Pons (tissue), 1 donor: ENCODE measurements at regions not wholly inside any gene's neighbourhood (a gene's known extent, or its start where the extent isn't known, plus 50 kb on each side); places are given as distances from the start of the nearest gene placed in this dataset.
A peak's percentile ranks its signal among the peaks of the same experiment; 100 is the strongest.
"Not testable (repeated sequence)": the region's sequence is repeated elsewhere in the genome, so short reads cannot be mapped to it uniquely, and the experiment has no call there.

ENCODE experiments used
- DNase-seq: peaks from one replicate; pipeline ENCODE4 v3.0.0-alpha.2; 2016; ENCODE audit warnings: low spot score

- DNase-seq = not testable (repeated sequence)
These were observed 364.9 kb downstream of the FOXD4L5 start for GRCh38 chr9:64920147-64920546.

GRCh38 chr9:64888643-64889042 lies 396.4 kb downstream of the FOXD4L5 start:
- not testable (repeated sequence) for DNase-seq

GRCh38 chr9:64870594-64870993 lies 414.4 kb downstream of the FOXD4L5 start:
- DNase-seq = peak; percentile 28
